ENCODE measurements at regions not wholly inside any gene's neighbourhood (a gene's known extent, or its start where the extent isn't known, plus 50 kb on each side); places are given as distances from the start of the nearest gene placed in this dataset.

GRCh38 chr1:94609619-94610018 lies 68.1 kb upstream of the F3 start:
- DNase-seq, result no peak
- TF ChIP-seq POLR2A (IDR thresholded peaks at IDR 0.05) (no peak), CTCF (IDR thresholded peaks at IDR 0.05) (no peak)
- H3K27ac ChIP-seq, result no peak overlapping the region
- H3K9me3 ChIP-seq, result no peaks in the 10 kb centered on the region
- no peaks in the 10 kb centered on the region for H3K4me1 ChIP-seq
- no peaks in the 10 kb centered on the region for H3K27me3 ChIP-seq
- no peaks in the 10 kb centered on the region for H3K36me3 ChIP-seq
- intact Hi-C loops (cut with DNase I; ENCODE audit: low total_unique reads), result no loop called here
- no peak overlapping the region for H3K4me3 ChIP-seq

GRCh38 chr1:94608852-94609530 lies 67.4 kb upstream of the F3 start:
- TF ChIP-seq POLR2A (IDR thresholded peaks at IDR 0.05), result no peak
- no peak for TF ChIP-seq CTCF (IDR thresholded peaks at IDR 0.05)
- DNase-seq, result no peak
- H3K4me3 ChIP-seq, result no peak overlapping the region
- intact Hi-C loops (cut with DNase I; ENCODE audit: low total_unique reads), result no loop called here
- H3K27me3 ChIP-seq, result no peaks in the 10 kb centered on the region
- H3K4me1 ChIP-seq, result no peaks in the 10 kb centered on the region
- no peaks in the 10 kb centered on the region for H3K36me3 ChIP-seq
- no peak overlapping the region for H3K27ac ChIP-seq
- H3K9me3 ChIP-seq, result no peaks in the 10 kb centered on the region

- TF ChIP-seq CTCF (IDR thresholded peaks at IDR 0.05) (no peak), POLR2A (IDR thresholded peaks at IDR 0.05) (no peak)
- H3K36me3 ChIP-seq, result no peaks in the 10 kb centered on the region
- H3K9me3 ChIP-seq, result no peaks in the 10 kb centered on the region
- H3K4me3 ChIP-seq, result no peak overlapping the region
- H3K27ac ChIP-seq, result no peak overlapping the region
- H3K27me3 ChIP-seq, result no peaks in the 10 kb centered on the region
- no peaks in the 10 kb centered on the region for H3K4me1 ChIP-seq
- no peak for DNase-seq
- intact Hi-C loops (cut with DNase I; ENCODE audit: low total_unique reads), result no loop called here
These were observed 66.7 kb upstream of the F3 start for GRCh38 chr1:94608142-94608851.

- H3K27ac ChIP-seq, result no peak overlapping the region
These were observed 65.8 kb upstream of the F3 start for GRCh38 chr1:94607398-94607797.

More at GRCh38 chr1:94607398-94607797, 65.8 kb upstream of the F3 start:
- Histone ChIP-seq H3K4me3 (no peak overlapping the region), H3K9me3 (no peaks in the 10 kb centered on the region), H3K4me1 (no peaks in the 10 kb centered on the region), H3K27me3 (no peaks in the 10 kb centered on the region), H3K36me3 (no peaks in the 10 kb centered on the region)
- TF ChIP-seq CTCF (IDR thresholded peaks at IDR 0.05), result no peak
- TF ChIP-seq POLR2A (IDR thresholded peaks at IDR 0.05), result no peak
- no peak for DNase-seq
- intact Hi-C loops (cut with DNase I; ENCODE audit: low total_unique reads), result no loop called here
